CD4-positive, alpha-beta T cell (primary cell): ENCODE measurements at regions not wholly inside any gene's neighbourhood (a gene's known extent, or its start where the extent isn't known, plus 50 kb on each side); places are given as distances from the start of the nearest gene placed in this dataset.

Experiments used
- ATAC-seq: fragments of 200-7000 bp; cut with Tn5 transposase; one replicate; pipeline ENCODE4 v1.10.0; 2022; ENCODE audit warnings: mild to moderate bottlenecking; ENCODE audit not compliant: poor library complexity
- CTCF ChIA-PET: fragments of 350-600 bp; sonication (Branson Sonifier 250); formaldehyde crosslinking; loops from one replicate; lab custom pipeline; 2021; ENCODE audit warnings: antibody characterized with exemption, inconsistent platforms; lab: Charles Lee
- POLR2A ChIA-PET: fragments of 350-600 bp; sonication (Branson Sonifier 250); formaldehyde crosslinking; loops from one replicate; lab custom pipeline; 2021; ENCODE audit warnings: antibody characterized with exemption, inconsistent platforms; lab: Charles Lee
- DNase-seq, 14 experiments: peaks; one replicate each; pipeline ENCODE4 v3.0.0-alpha.2; 2013 to 2020; ENCODE audit warnings: mixed read lengths in 2 of 14
- H3K27ac ChIP-seq, 2 donors: one replicate each; pipeline versions ENCODE4 v1.5.1 to v1.7.0; 2013; ENCODE audit warnings: low read length in 2 of 2, low read depth in 1 of 2, mild to moderate bottlenecking in 1 of 2
- H3K27me3 ChIP-seq, 2 experiments: 1 replicate in 1 of 2; 2 replicates in 1 of 2; pipeline versions ENCODE4 v1.6.1 to v1.7.0; 2013; ENCODE audit warnings: low read length in 2 of 2, control low read depth in 1 of 2, mild to moderate bottlenecking in 1 of 2, moderate library complexity in 1 of 2; ENCODE audit not compliant: insufficient read depth in 2 of 2, control insufficient read depth in 1 of 2
- H3K36me3 ChIP-seq: one replicate; pipeline ENCODE4 v1.6.1; 2013; ENCODE audit warnings: low read length, control low read depth; ENCODE audit not compliant: insufficient read depth
- H3K4me1 ChIP-seq: one replicate; pipeline ENCODE4 v1.6.1; 2013; ENCODE audit warnings: low read length, control low read depth; ENCODE audit not compliant: insufficient read depth
- H3K4me3 ChIP-seq: one replicate; pipeline ENCODE4 v1.5.1; 2013; ENCODE audit warnings: mild to moderate bottlenecking, low read length, moderate library complexity
- H3K9me3 ChIP-seq, 2 experiments: 1 replicate in 1 of 2; 2 replicates in 1 of 2; pipeline versions ENCODE4 v1.6.1 to v1.7.0; 2013; ENCODE audit warnings: low read length in 2 of 2, mild to moderate bottlenecking in 2 of 2, control low read depth in 1 of 2, moderate library complexity in 1 of 2; ENCODE audit not compliant: control insufficient read depth in 1 of 2, insufficient read depth in 1 of 2
- H3K27ac Mint-ChIP-seq: one replicate; pipeline ENCODE4 v1.8.0; 2020; ENCODE audit warnings: mixed read lengths
- H3K27me3 Mint-ChIP-seq: one replicate; pipeline ENCODE4 v1.8.0; 2021; ENCODE audit warnings: mixed read lengths
- H3K36me3 Mint-ChIP-seq: one replicate; pipeline ENCODE4 v1.8.0; 2021; ENCODE audit warnings: low read depth, mixed read lengths
- H3K4me1 Mint-ChIP-seq: one replicate; pipeline ENCODE4 v1.8.0; 2021; ENCODE audit warnings: low read depth, mixed read lengths
- H3K4me3 Mint-ChIP-seq: one replicate; pipeline ENCODE4 v1.8.0; 2020; ENCODE audit warnings: mild to moderate bottlenecking, mixed read lengths
- H3K9me3 Mint-ChIP-seq: one replicate; pipeline ENCODE4 v1.8.0; 2020; ENCODE audit warnings: mixed read lengths
- intact Hi-C, 2 experiments: fragments of 100-400 bp; cut with DNase I in 1 of 2; cut with micrococcal nuclease in 1 of 2; formaldehyde crosslinking; loops; one replicate each; pipeline versions ENCODE4 v1.15.1 to v1.9.0; 2023 to 2025; cut with DNase I, micrococcal nuclease
- TF ChIP-seq, protein P1 (sequence below): fragments of 200-600 bp; IDR thresholded peaks from one replicate; pipeline ENCODE4 v1.8.0; 2022; ENCODE audit warnings: antibody characterized with exemption, mild to moderate bottlenecking

DNA sequence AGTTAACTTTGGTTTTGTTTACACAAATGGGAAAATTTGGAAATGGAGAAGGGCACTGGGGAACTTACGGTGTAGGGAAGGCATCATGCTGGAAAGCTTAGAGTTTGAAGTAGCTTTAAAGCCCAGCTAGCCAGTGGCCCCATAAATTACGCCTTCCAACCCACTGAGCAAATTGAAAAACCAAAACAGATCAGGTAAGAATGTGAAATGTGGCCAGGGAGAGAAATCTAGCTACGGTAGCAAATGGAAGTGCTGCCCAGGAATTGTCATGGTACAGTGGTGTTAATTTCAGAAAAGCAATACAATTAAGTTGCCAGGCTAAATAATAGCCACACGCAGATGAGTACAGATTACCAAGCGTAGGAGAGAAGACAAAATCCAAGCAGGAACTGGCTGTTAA lies 654.8 kb downstream of the PRELID2 start:
- Mint-ChIP-seq H3K9me3 (peaks cover 2% of the 10 kb centered on the region), H3K27ac (no peak overlapping the region), H3K36me3 (no peaks in the 10 kb centered on the region), H3K4me3 (no peak overlapping the region), H3K4me1 (no peaks in the 10 kb centered on the region), H3K27me3 (no peaks in the 10 kb centered on the region)
- DNase-seq (no peak), ATAC-seq (no peak)
- H3K27ac ChIP-seq, result no peak overlapping the region
- no peaks in the 10 kb centered on the region for H3K27me3 ChIP-seq
- intact Hi-C loops, result no loop called here
- H3K9me3 ChIP-seq, result peaks cover 0 to 13% of the 10 kb centered on the region in 2 experiments
- no peak overlapping the region for H3K4me3 ChIP-seq
- H3K36me3 ChIP-seq, result no peaks in the 10 kb centered on the region
- H3K4me1 ChIP-seq, result no peaks in the 10 kb centered on the region
- TF ChIP-seq, protein P1, sequence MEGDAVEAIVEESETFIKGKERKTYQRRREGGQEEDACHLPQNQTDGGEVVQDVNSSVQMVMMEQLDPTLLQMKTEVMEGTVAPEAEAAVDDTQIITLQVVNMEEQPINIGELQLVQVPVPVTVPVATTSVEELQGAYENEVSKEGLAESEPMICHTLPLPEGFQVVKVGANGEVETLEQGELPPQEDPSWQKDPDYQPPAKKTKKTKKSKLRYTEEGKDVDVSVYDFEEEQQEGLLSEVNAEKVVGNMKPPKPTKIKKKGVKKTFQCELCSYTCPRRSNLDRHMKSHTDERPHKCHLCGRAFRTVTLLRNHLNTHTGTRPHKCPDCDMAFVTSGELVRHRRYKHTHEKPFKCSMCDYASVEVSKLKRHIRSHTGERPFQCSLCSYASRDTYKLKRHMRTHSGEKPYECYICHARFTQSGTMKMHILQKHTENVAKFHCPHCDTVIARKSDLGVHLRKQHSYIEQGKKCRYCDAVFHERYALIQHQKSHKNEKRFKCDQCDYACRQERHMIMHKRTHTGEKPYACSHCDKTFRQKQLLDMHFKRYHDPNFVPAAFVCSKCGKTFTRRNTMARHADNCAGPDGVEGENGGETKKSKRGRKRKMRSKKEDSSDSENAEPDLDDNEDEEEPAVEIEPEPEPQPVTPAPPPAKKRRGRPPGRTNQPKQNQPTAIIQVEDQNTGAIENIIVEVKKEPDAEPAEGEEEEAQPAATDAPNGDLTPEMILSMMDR, result no peak
- ChIA-PET CTCF (no interaction called here), POLR2A (no interaction called here)

DNA sequence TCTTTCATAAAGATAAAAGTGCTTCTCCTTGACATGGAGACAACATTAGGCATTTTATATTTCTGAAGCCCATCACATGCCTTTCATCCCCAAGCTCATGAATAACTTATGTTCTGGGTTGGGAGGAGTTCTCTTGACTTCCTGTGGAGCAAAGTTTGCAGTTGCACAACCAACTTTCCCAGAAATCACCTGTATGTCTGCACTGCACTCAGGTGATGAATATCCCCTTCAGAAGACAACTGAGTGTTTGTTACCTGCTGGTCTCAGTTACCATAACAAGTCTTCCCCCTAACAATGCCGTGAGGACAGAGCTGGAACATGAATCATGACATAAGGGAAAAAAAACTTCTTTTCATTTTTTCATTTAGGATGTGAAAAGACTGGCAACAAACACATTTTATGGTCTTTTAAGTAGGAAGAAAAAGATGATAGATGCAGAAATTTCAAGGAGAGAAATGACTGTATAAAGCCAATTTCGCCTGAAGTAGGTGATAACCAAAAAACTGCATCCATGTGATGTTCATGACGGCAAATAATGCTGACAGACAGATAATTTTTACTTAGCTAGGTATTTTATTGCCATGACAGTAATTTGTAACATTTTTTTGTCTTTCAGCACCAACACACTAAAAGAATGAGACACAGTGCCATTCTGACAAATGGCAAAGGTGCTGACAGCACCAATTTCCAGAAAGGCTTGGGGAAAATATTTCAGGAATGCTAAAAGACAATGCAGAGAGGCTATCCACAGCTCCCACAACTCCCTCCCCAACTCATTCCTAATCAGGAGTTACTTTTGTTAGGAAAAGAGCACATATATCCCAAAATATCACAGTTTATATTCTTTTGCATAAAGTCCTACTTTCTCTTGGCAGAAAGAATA lies 656.3 kb downstream of the PRELID2 start:
- no peaks in the 10 kb centered on the region for H3K36me3 Mint-ChIP-seq
- no peaks in the 10 kb centered on the region for H3K27me3 ChIP-seq
- CTCF ChIA-PET, result no interaction called here

DNA sequence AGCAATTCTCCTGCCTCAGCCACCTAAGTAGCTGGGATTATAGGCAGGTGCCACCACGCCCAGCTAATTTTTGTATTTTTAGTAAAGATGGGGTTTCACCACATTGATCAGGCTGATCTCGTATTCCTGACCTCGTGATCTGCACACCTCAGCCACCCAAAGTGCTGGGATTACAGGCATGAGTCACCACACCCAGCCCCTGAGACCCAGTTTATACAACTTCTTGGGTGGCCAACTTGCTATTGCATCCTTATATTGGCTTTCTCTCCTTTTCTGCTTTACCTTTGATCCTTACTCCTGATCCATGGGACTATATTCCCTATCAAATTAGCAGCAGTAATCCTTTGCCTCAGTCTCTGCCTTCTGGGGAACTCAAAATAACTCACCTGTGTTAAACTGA lies 659.1 kb downstream of the PRELID2 start:
- Histone ChIP-seq H3K36me3 (no peaks in the 10 kb centered on the region), H3K27me3 (no peaks in the 10 kb centered on the region), H3K9me3 (peaks cover 0 to under 1% of the 10 kb centered on the region in 2 experiments), H3K4me3 (no peak overlapping the region), H3K27ac (no peak overlapping the region), H3K4me1 (no peaks in the 10 kb centered on the region)
- Mint-ChIP-seq H3K9me3 (no peaks in the 10 kb centered on the region), H3K27me3 (no peaks in the 10 kb centered on the region), H3K27ac (no peak overlapping the region), H3K4me1 (no peaks in the 10 kb centered on the region), H3K36me3 (no peaks in the 10 kb centered on the region), H3K4me3 (no peak overlapping the region)
- DNase-seq (no peak), ATAC-seq (no peak)
- CTCF ChIA-PET, result no interaction called here
- TF ChIP-seq, protein P1, result no peak
- intact Hi-C loops, result no loop called here
- POLR2A ChIA-PET, result no interaction called here

More for the DNA sequence above, 656.3 kb downstream of the PRELID2 start:
- no peak overlapping the region for H3K27ac Mint-ChIP-seq
- H3K27me3 Mint-ChIP-seq, result no peaks in the 10 kb centered on the region
- H3K4me3 ChIP-seq, result no peak overlapping the region
- H3K4me1 ChIP-seq, result no peaks in the 10 kb centered on the region
- DNase-seq (no peak), ATAC-seq (no peak)
- no peak overlapping the region for H3K27ac ChIP-seq
- no peaks in the 10 kb centered on the region for H3K9me3 Mint-ChIP-seq
- intact Hi-C loops, result no loop called here
- POLR2A ChIA-PET, result no interaction called here
- H3K9me3 ChIP-seq, result peaks cover 0 to 6% of the 10 kb centered on the region in 2 experiments
- H3K36me3 ChIP-seq, result no peaks in the 10 kb centered on the region
- TF ChIP-seq, protein P1, result no peak
- H3K4me3 Mint-ChIP-seq, result no peak overlapping the region
- no peaks in the 10 kb centered on the region for H3K4me1 Mint-ChIP-seq
